GM23248 (cell line): ENCODE measurements at regions not wholly inside any gene's neighbourhood (a gene's known extent, or its start where the extent isn't known, plus 50 kb on each side); places are given as distances from the start of the nearest gene placed in this dataset.

ENCODE experiments used
- DNase-seq: peaks from one replicate; pipeline ENCODE4 v3.0.0-alpha.2; 2015
- H2AFZ ChIP-seq: fragments of 200-600 bp; sonication (generic); 2 replicates; pipeline ENCODE4 v1.6.1; 2016; ENCODE audit warnings: antibody characterized with exemption
- H3F3A ChIP-seq: fragments of 200-600 bp; sonication (generic); 2 replicates; pipeline ENCODE4 v1.6.1; 2016; ENCODE audit warnings: mild to moderate bottlenecking, antibody characterized with exemption, mixed run types; ENCODE audit not compliant: insufficient read depth
- H3K27ac ChIP-seq: fragments of 200-600 bp; sonication (generic); 2 replicates; pipeline ENCODE4 v1.5.1; 2016; ENCODE audit warnings: mild to moderate bottlenecking
- H3K27me3 ChIP-seq: fragments of 200-600 bp; sonication (generic); replicated peaks from 2 replicates; pipeline ENCODE4 v1.6.1; 2016; ENCODE audit warnings: mild to moderate bottlenecking; ENCODE audit not compliant: insufficient read depth
- H3K36me3 ChIP-seq: fragments of 200-600 bp; sonication (generic); 2 replicates; pipeline ENCODE4 v1.6.1; 2016; ENCODE audit warnings: low read depth, mild to moderate bottlenecking
- H3K4me1 ChIP-seq: fragments of 200-600 bp; sonication (generic); 2 replicates; pipeline ENCODE4 v1.6.1; 2016; ENCODE audit warnings: mild to moderate bottlenecking; ENCODE audit not compliant: insufficient read depth
- H3K4me2 ChIP-seq: fragments of 200-600 bp; sonication (generic); one replicate; pipeline ENCODE4 v1.6.1; 2016; ENCODE audit warnings: mild to moderate bottlenecking; ENCODE audit not compliant: unreplicated experiment
- H3K4me3 ChIP-seq: fragments of 200-600 bp; sonication (generic); 2 replicates; pipeline ENCODE4 v1.5.1; 2016; ENCODE audit warnings: mild to moderate bottlenecking
- H3K79me2 ChIP-seq: fragments of 200-600 bp; sonication (generic); 2 replicates; pipeline ENCODE4 v1.6.1; 2016; ENCODE audit warnings: mild to moderate bottlenecking; ENCODE audit not compliant: insufficient read depth
- H3K9ac ChIP-seq: fragments of 200-600 bp; sonication (generic); 2 replicates; pipeline ENCODE4 v1.6.1; 2016; ENCODE audit warnings: mild to moderate bottlenecking
- H3K9me2 ChIP-seq: fragments of 200-600 bp; sonication (generic); 2 replicates; pipeline ENCODE4 v1.6.1; 2016; ENCODE audit warnings: mixed run types, mild to moderate bottlenecking, moderate library complexity; ENCODE audit not compliant: insufficient read depth
- H3K9me3 ChIP-seq: fragments of 200-600 bp; sonication (generic); one replicate; pipeline ENCODE4 v1.6.1; 2017; ENCODE audit warnings: low read depth
- H4K20me1 ChIP-seq: fragments of 200-600 bp; sonication (generic); 2 replicates; pipeline ENCODE4 v1.6.0; 2016; ENCODE audit not compliant: insufficient read depth
- EZH2 ChIP-seq: fragments of 200-600 bp; sonication (generic); IDR thresholded peaks from 2 replicates; pipeline ENCODE4 v1.6.1; 2018; ENCODE audit warnings: antibody characterized with exemption, mild to moderate bottlenecking; ENCODE audit not compliant: insufficient read depth, poor library complexity, severe bottlenecking
- EZH2phosphoT487 ChIP-seq: fragments of 200-600 bp; sonication (generic); IDR thresholded peaks from 2 replicates; pipeline ENCODE4 v1.6.1; 2018; ENCODE audit warnings: antibody characterized with exemption, moderate library complexity, mild to moderate bottlenecking, low read depth; ENCODE audit not compliant: insufficient read depth
- WGBS, 2 experiments: methylation state at CpG; one replicate each; pipeline ENCODE4 v1.1.6; 2015 to 2017; ENCODE audit warnings: low lambda C conversion rate in 2 of 2, low coverage in 1 of 2; ENCODE audit errors: missing lambda C conversion rate in 2 of 2; 5-methylcytosine and 5-hydroxymethylcytosine counted together
- in situ Hi-C: fragments of 300-500 bp; cut with MboI; formaldehyde crosslinking; loops from 2 replicates; pipeline ENCODE4 v1.15.0; 2020

GRCh38 chr2:195445639-195446038, 211.4 kb upstream of the SLC39A10 start:
- H3K9me3 ChIP-seq, result no peaks in the 10 kb centered on the region
- no peaks in the 10 kb centered on the region for H3K27me3 ChIP-seq
- whole genome bisulfite sequencing, 2 experiments, result 0 to 5% methylated on average over 1 of the region's 1 CpG
- no peaks in the 10 kb centered on the region for H3K79me2 ChIP-seq
- H3K4me1 ChIP-seq, result peaks cover 15% of the 10 kb centered on the region
- H3K27ac ChIP-seq, result no peak overlapping the region
- peak; percentile 13 for DNase-seq
- no peaks in the 10 kb centered on the region for H3K9me2 ChIP-seq
- H3K9ac ChIP-seq, result no peak overlapping the region
- no peaks in the 10 kb centered on the region for H3K36me3 ChIP-seq
- H3F3A ChIP-seq, result 0 out of 2 replicates have a peak, but pooled peaks cover 5% of the 10 kb centered on the region
- no peak overlapping the region for H3K4me2 ChIP-seq
- no peaks in the 10 kb centered on the region for H4K20me1 ChIP-seq
- H3K4me3 ChIP-seq, result no peak overlapping the region
- H2AFZ ChIP-seq, result peak overlapping the region; percentile 43
- TF ChIP-seq EZH2 (no peak), EZH2phosphoT487 (no peak)
- in situ Hi-C loops, result no loop called here

DNA sequence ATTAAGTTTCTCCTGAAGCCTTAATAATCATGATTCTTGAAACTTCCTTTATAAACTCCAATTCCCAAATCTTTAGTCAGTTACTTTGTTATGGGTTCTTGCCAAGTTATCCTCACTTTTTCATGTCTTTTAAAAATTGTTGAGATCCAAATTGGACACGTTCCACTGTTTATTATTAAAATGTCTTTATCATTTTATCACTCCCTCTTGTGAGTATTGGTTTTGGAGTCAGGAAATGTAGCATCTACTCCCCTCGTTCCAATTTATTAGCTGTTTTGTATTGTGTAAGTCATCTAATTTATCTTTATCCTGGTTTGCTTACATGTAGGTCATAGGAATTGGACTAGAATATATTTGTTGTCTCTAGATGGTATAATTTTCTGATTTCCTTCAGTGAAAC, 213.1 kb upstream of the SLC39A10 start:
- Histone ChIP-seq H3K79me2 (no peaks in the 10 kb centered on the region), H3K27me3 (no peaks in the 10 kb centered on the region), H3K4me2 (no peak overlapping the region), H3K9me2 (no peaks in the 10 kb centered on the region), H3K4me3 (no peak overlapping the region), H3K9ac (no peak overlapping the region), H3F3A (0 out of 2 replicates have a peak, but pooled peaks cover 5% of the 10 kb centered on the region), H3K9me3 (no peaks in the 10 kb centered on the region), H3K36me3 (no peaks in the 10 kb centered on the region), H3K4me1 (peaks cover 15% of the 10 kb centered on the region), H2AFZ (no peak overlapping the region), H3K27ac (no peak overlapping the region), H4K20me1 (no peaks in the 10 kb centered on the region)
- WGBS, 2 experiments, result 17 to 23% methylated on average over 2 of the region's 2 CpGs
- no peak for DNase-seq
- TF ChIP-seq EZH2phosphoT487 (no peak), EZH2 (no peak)
- in situ Hi-C loops, result no loop called here

- 54 to 58% methylated on average over 3 of the region's 3 CpGs for WGBS, 2 experiments
- 0 out of 2 replicates have a peak, but pooled peaks cover 5% of the 10 kb centered on the region for H3F3A ChIP-seq
- no peak for DNase-seq
- no peaks in the 10 kb centered on the region for H3K9me2 ChIP-seq
- H3K4me3 ChIP-seq, result no peak overlapping the region
- H3K79me2 ChIP-seq, result no peaks in the 10 kb centered on the region
- H3K36me3 ChIP-seq, result no peaks in the 10 kb centered on the region
- no peak overlapping the region for H3K4me2 ChIP-seq
- no peaks in the 10 kb centered on the region for H4K20me1 ChIP-seq
- H3K9ac ChIP-seq, result no peak overlapping the region
- H2AFZ ChIP-seq, result no peak overlapping the region
- H3K27me3 ChIP-seq, result no peaks in the 10 kb centered on the region
- in situ Hi-C loops, result no loop called here
- peaks cover 15% of the 10 kb centered on the region for H3K4me1 ChIP-seq
- no peaks in the 10 kb centered on the region for H3K9me3 ChIP-seq
- H3K27ac ChIP-seq, result no peak overlapping the region
- TF ChIP-seq EZH2, result no peak
- TF ChIP-seq EZH2phosphoT487, result no peak
These were observed 214.4 kb upstream of the SLC39A10 start for GRCh38 chr2:195442458-195443175.

- H3K27me3 ChIP-seq, result no peaks in the 10 kb centered on the region
- DNase-seq, result no peak
- no peak overlapping the region for H3K4me3 ChIP-seq
- H3K4me1 ChIP-seq, result no peaks in the 10 kb centered on the region
- H3K9ac ChIP-seq, result no peak overlapping the region
- in situ Hi-C loops, result no loop called here
- no peaks in the 10 kb centered on the region for H3K36me3 ChIP-seq
- H3K27ac ChIP-seq, result no peak overlapping the region
- H3K4me2 ChIP-seq, result no peak overlapping the region
- H3K9me3 ChIP-seq, result no peaks in the 10 kb centered on the region
- TF ChIP-seq EZH2 (no peak), EZH2phosphoT487 (no peak)
- no peaks in the 10 kb centered on the region for H3F3A ChIP-seq
- WGBS, 2 experiments, result 69 to 71% methylated on average over 7 of the region's 7 CpGs
- no peaks in the 10 kb centered on the region for H3K9me2 ChIP-seq
- no peaks in the 10 kb centered on the region for H4K20me1 ChIP-seq
- H2AFZ ChIP-seq, result no peak overlapping the region
- H3K79me2 ChIP-seq, result no peaks in the 10 kb centered on the region
These were observed 218.3 kb upstream of the SLC39A10 start for GRCh38 chr2:195438692-195439091.
